ENCODE measurements at regions not wholly inside any gene's neighbourhood (a gene's known extent, or its start where the extent isn't known, plus 50 kb on each side); places are given as distances from the start of the nearest gene placed in this dataset.

DNA sequence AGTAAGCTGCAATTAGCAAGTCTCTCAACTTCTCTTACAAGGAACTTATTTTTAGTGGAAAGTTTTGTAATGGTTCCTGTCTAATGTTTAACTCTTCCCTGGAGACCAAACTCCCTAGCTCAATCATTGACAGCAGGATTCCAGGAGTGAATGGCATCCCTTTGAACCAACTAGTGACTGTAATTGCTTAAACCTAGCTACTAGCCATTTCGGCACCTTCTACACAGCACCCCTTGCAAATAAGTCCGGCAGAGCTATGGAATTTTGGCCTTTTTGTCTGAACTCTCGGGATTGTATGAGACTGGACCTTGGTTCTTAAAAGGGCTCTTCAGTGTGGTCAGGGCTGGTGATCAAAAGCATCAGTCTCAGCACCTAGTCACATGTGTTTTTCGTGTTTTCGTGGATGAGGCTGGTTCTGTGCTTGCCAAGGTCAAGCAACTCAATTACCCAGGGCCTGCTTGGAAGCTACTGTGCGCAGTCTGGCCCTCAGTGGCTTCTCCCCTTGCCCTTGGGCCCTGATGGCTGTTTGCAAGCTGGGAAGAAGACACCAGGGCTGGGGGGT is 135.3 kb upstream of the NEDD9 start:
- Histone ChIP-seq H3K4me3 (no peak overlapping the region), H3K27me3 (ENCODE audit: low read depth) (no peaks in the 10 kb centered on the region), H3K4me1 (peaks cover 3% of the 10 kb centered on the region; the same call in 1 of the 2 replicates), H3K36me3 (replicated peaks) (no peaks in the 10 kb centered on the region), H3K9me3 (no peaks in the 10 kb centered on the region)
- no peak for DNase-seq (ENCODE audit: low spot score in 2 of 2)
- in situ Hi-C loops (cut with MboI; ENCODE audit: low sequenced_read_pairs): no loop called here

DNA sequence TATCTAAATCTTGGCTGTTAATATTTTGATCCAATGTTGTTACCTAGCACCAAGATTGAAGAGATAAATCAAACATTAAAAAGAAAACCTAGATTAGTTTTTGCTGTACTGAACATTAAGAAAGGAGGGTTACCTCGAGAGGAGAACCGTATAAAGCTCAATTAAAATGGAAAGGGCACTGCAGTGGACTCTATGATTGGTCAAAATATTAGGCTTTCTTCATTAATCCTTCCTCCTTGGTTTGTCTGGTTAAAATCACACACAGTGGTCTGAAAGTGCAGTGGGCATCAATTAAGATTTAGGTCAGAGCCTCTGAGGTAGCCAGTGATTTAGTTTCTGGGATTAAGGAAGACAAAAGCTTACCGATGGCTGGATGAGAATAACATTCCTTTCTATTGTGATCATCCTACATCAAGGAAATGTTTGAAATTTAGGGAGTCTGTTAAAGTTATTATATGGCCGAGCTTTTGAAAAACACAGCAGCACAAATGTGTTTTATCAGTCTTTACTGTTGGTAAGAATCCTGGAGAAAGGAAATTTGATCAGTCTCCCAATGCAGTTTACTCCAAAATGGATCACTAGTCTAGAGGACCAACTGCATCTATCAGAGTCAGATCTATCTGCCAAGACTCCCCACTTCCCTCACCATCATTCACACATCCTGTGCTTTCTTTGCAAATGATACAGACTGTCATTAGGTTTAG is 134.6 kb upstream of the NEDD9 start:
- DNase-seq (ENCODE audit: low spot score in 2 of 2): peak in 1 of 2 experiments; percentile 42
- in situ Hi-C loops (cut with MboI; ENCODE audit: low sequenced_read_pairs): no loop called here
- peaks cover 3% of the 10 kb centered on the region; the same call in 1 of the 2 replicates for H3K4me1 ChIP-seq
- H3K36me3 ChIP-seq (replicated peaks): no peaks in the 10 kb centered on the region
- H3K27me3 ChIP-seq (ENCODE audit: low read depth): no peaks in the 10 kb centered on the region
- H3K4me3 ChIP-seq: no peak overlapping the region
- no peaks in the 10 kb centered on the region for H3K9me3 ChIP-seq

DNA sequence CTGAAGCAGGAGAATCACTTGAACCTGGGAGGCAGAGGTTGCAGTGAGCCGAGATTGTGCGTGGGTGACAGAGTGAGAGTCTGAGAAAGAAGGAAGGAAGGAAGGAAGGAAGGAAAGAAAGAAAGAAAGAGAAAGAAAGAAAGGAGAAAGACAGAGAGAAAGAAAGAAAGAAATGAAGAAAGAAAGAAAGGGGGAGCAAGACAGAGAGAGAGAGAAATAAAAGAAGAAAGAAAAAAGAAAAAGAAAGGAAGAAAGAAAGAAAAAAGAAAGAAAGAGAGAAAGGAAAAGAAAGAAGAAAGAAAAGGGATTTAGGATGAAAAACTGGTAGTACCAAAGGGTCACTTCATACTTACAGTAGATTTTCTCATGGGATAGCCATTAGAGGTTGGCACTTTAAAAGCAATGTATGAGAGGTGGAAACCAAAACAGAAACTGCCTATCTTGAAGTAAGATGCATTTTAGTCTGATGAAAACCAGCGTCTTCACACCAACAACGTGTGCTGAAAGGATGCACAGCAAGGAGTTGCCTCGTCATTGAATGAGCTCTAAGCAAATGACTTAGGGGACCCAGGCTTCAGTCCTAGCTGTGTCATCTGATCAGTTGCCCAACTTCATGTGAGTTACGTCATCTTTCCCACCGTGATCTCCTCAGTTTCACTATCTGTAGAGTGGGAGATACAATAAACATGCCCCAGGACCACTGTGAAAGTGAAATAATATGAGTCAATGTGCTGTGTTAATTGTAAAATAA is 133.9 kb upstream of the NEDD9 start:
- in situ Hi-C loops (cut with MboI; ENCODE audit: low sequenced_read_pairs): no loop called here
- Histone ChIP-seq H3K27me3 (ENCODE audit: low read depth) (no peaks in the 10 kb centered on the region), H3K9me3 (no peaks in the 10 kb centered on the region), H3K4me3 (no peak overlapping the region), H3K4me1 (peaks cover 3% of the 10 kb centered on the region; the same call in 1 of the 2 replicates), H3K36me3 (replicated peaks) (no peaks in the 10 kb centered on the region)
- DNase-seq (ENCODE audit: low spot score in 2 of 2): no peak

DNA sequence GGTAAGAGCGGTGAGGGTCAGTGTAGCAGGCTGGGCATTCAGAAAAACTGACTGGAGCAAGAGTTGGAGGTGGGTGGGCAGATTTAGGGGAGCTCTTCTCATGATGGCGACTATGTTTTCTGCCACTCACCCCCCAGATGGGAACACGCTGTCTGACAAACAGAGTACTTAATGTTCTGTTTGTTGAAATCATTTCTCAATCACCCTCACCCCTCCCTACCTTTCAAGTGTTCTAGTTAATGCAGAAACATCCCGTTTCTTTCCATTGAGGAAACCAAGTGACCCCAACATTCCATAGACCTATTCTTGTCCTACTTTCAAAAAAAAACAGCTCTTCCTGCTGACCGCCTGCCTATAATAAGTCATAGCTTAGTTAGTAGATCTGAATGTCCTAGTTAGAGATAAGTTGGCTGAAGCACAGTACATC is 132.5 kb upstream of the NEDD9 start:
- no peaks in the 10 kb centered on the region for H3K27me3 ChIP-seq (ENCODE audit: low read depth)
- in situ Hi-C loops (cut with MboI; ENCODE audit: low sequenced_read_pairs): no loop called here
- H3K4me1 ChIP-seq: peaks cover 3% of the 10 kb centered on the region; the same call in 1 of the 2 replicates
- no peaks in the 10 kb centered on the region for H3K36me3 ChIP-seq (replicated peaks)
- H3K9me3 ChIP-seq: no peaks in the 10 kb centered on the region
- H3K4me3 ChIP-seq: no peak overlapping the region
- DNase-seq (ENCODE audit: low spot score in 2 of 2): no peak

DNA sequence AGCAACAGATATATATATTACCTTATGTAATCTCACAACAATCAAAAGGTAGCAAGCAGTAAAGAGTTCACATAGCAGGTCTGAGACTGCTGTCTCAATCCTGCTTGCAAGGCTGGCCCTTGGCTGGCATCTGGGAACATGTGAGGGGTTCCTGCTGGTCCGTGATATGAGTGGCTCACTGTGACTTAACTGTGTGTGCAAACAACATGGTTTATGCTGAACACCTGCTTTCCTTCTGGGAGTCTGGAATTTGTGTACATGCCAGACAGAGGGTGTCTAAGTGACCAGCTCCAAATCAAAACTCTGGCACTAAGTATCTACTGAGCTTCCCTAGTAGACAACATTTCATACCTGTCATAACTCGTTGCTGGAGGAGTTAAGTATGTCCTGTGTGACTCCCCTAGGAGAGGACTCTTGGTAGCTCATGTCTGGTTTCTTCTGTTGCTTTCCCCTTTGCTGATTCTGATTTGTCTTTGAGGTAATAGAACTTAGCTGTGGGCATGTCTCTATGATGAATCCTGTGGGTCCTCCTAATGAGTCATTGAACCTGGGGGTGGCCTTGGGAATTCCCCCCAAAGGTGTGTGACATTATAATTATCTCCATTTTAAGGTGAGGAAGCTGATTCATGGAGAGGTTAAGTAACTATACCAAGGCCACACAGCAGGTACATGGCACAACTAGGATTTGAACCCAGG is 131.6 kb upstream of the NEDD9 start:
- Histone ChIP-seq H3K9me3 (no peaks in the 10 kb centered on the region; the same call in 1 of the 2 replicates), H3K36me3 (replicated peaks) (no peaks in the 10 kb centered on the region), H3K4me3 (no peak overlapping the region), H3K4me1 (peaks cover 3% of the 10 kb centered on the region; the same call in 1 of the 2 replicates), H3K27me3 (ENCODE audit: low read depth) (no peaks in the 10 kb centered on the region)
- in situ Hi-C loops (cut with MboI; ENCODE audit: low sequenced_read_pairs): no loop called here
- DNase-seq (ENCODE audit: low spot score in 2 of 2): no peak

DNA sequence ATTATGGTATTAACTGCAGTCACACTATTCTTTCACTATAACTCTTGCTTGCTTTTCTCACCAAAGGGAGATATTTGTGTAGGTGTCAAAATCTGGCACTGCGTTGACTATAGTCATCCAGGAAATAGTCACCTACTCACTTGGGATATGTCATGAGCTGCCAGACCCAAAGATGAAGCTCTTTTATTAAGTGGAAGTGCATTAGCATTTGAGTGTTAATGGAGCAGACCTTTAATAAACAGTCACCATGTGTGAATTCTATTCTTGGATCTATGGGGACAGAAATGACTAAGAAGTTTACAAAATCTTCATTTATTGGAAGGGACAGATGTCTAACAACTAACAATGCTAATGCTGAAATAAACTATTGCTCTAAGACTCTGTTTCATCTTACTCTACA is 130.1 kb upstream of the NEDD9 start:
- H3K4me3 ChIP-seq: no peak overlapping the region
- no peak for DNase-seq (ENCODE audit: low spot score in 2 of 2)
- H3K27me3 ChIP-seq (ENCODE audit: low read depth): no peaks in the 10 kb centered on the region
- H3K9me3 ChIP-seq: no peaks in the 10 kb centered on the region; the same call in 1 of the 2 replicates
- in situ Hi-C loops (cut with MboI; ENCODE audit: low sequenced_read_pairs): no loop called here
- H3K4me1 ChIP-seq: peaks cover 3% of the 10 kb centered on the region; the same call in 1 of the 2 replicates
- no peaks in the 10 kb centered on the region for H3K36me3 ChIP-seq (replicated peaks)

DNA sequence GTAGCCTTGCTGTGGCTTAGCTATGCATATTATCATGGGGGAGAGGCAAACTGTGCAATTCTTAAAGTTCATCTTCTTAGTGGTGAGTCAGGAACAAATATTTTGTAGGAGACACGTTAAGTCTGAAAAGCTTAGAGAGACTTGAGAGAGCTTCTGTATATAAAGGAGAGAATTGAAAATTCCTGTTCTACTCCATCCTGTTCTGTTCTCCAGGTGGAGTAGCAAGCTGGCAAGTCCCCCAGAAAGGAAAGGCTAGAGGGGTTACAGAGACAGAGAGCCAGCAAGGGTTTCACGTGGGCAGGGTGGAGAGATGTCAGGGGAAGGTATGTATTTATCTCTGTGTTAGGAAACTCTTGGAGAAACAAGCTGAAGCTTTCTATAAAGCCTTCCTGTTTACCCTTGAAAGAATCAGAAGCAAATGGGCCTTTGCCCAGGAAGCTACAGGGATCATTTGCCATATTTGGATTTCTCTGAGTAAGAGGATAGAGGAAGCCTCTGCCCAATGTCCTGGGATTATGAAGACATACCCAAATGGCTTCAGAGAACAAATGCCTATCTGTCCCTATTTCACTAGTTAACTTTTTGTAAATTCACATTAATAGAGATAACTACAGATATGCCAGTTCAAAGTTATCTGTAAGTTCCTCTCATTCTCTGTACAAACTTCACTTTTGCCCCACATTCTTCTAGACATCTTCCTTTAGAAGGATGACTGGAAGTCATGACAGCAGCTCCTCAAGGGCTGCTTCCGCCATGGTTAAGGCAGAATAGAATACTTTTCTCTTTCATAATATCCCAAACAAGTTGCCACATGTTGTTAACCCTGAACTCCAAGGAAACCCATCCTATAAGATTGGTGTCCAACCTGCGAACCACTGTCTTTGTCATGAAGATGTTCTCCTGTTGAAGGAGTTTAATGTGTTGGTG is 126.7 kb upstream of the NEDD9 start:
- Histone ChIP-seq H3K36me3 (replicated peaks) (no peaks in the 10 kb centered on the region), H3K4me3 (no peak overlapping the region), H3K9me3 (no peaks in the 10 kb centered on the region; the same call in 1 of the 2 replicates), H3K4me1 (peaks cover 4% of the 10 kb centered on the region), H3K27me3 (ENCODE audit: low read depth) (no peaks in the 10 kb centered on the region)
- no peak for DNase-seq (ENCODE audit: low spot score in 2 of 2)
- in situ Hi-C loops (cut with MboI; ENCODE audit: low sequenced_read_pairs): no loop called here

DNA sequence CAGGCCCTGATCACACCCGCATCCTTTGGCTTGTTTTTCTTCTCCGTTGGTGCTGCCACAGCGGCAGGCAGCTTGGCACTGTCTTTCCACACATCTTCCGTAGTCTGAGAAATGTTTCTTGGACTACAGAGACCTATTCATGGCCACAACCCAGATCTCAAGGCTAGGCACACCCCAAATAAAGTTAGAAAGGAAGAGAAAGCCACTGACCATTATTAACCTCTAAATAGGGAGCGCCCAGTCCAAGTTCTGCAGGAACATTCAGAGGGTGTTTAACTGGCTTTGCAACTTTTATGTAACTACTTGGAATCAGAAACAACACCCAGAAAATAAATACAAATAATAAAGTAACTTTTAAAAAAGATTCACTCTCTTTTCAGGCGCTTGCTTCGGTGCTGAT is 124.8 kb upstream of the NEDD9 start:
- no peaks in the 10 kb centered on the region for H3K27me3 ChIP-seq (ENCODE audit: low read depth)
- in situ Hi-C loops (cut with MboI; ENCODE audit: low sequenced_read_pairs): no loop called here
- H3K36me3 ChIP-seq (replicated peaks): no peaks in the 10 kb centered on the region
- no peak for DNase-seq (ENCODE audit: low spot score in 2 of 2)
- no peaks in the 10 kb centered on the region; the same call in 1 of the 2 replicates for H3K9me3 ChIP-seq
- H3K4me3 ChIP-seq: no peak overlapping the region
- H3K4me1 ChIP-seq: peaks cover 12% of the 10 kb centered on the region

DNA sequence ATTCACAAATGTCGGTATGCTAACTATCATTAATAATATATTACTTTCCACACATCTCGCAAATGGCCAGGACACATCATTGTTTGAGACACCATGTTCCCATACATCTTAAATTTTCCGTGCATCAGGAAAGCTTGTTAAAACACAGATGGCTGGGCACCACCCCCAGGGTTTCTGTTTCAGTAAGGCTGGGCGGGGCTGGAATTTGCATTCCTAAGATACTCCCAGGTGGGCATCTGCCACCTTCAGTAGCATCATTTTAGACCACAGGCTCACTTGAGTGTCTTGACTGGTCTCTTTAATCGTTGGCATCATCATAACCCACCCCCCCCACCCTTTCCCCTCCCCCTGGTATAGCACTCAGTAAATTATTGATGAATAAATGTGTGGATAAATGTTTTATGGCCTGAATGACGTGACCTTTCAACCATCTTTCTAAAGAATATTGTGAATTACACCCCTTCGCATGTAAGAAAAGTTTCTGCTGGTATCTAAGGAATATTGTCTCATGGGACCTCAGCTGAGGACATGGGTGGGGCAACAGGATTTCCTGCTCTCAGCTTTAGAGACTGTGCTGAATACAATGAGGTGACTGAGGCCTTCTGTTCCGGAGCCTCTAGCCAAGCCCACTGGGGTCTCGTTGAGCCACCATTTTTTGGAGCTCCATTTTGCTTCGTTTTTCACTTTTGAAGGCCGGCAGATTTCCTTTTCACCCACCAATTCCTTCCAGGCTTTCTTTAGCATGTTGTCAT is 124.1 kb upstream of the NEDD9 start:
- no peaks in the 10 kb centered on the region for H3K27me3 ChIP-seq (ENCODE audit: low read depth)
- no peaks in the 10 kb centered on the region for H3K36me3 ChIP-seq (replicated peaks)
- no peaks in the 10 kb centered on the region; the same call in 1 of the 2 replicates for H3K9me3 ChIP-seq
- in situ Hi-C loops (cut with MboI; ENCODE audit: low sequenced_read_pairs): no loop called here
- H3K4me3 ChIP-seq: no peak overlapping the region
- DNase-seq (ENCODE audit: low spot score in 2 of 2): no peak
- H3K4me1 ChIP-seq: peaks cover 12% of the 10 kb centered on the region

DNA sequence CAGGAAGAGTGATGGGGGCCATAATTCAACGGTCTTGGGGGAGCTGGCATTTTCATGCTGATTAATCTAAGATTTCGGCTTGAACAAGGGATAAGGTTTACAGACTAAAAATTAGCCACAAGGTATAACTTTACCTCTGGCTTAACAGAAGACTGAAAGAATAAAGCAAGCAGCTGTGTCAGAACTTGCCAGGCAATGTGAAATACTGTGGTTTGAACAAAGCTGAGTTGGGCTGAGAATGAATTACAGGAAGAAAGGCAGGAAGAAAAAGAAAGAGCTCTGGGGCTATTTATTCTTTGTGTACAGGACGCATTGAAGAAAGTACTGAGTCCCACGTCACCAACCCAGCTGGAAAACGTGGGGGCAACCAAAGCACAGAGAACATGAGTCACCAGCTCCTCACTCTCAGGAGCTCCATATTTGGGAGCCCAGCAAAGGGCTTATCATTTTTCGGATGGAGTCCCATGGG is 121.5 kb upstream of the NEDD9 start:
- no peaks in the 10 kb centered on the region for H3K36me3 ChIP-seq (replicated peaks)
- peak; percentile 20 to 32 for DNase-seq (ENCODE audit: low spot score in 2 of 2)
- peaks cover 15% of the 10 kb centered on the region for H3K4me1 ChIP-seq

DNA sequence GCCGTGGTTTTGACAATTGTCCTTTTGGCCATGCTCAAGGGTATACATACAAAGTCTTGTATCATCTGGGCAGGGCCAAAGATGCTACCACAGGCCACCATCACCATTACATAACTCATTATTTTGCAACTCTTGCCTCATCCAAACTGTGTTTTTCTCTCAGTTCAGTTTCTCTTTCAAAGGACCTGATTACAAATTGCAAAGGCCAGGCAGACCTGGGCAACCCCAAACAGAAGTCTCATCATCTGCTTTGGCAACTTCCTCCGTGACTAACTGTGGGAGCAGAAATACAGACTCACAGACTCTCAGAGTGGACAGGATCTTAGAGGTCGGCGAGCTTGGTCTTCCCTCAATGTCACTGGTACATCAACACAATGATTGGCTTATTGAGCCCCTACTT is 117.8 kb upstream of the NEDD9 start:
- no peaks in the 10 kb centered on the region for H3K36me3 ChIP-seq (replicated peaks)
- no peaks in the 10 kb centered on the region for H3K9me3 ChIP-seq
- H3K4me3 ChIP-seq: no peak overlapping the region
- no peaks in the 10 kb centered on the region for H3K27me3 ChIP-seq (ENCODE audit: low read depth)
- DNase-seq (ENCODE audit: low spot score in 2 of 2): no peak
- H3K4me1 ChIP-seq: peaks cover 15% of the 10 kb centered on the region
- in situ Hi-C loops (cut with MboI; ENCODE audit: low sequenced_read_pairs): no loop called here

More for the DNA sequence above, 121.5 kb upstream of the NEDD9 start:
- in situ Hi-C loops (cut with MboI; ENCODE audit: low sequenced_read_pairs): no loop called here
- H3K4me3 ChIP-seq: no peak overlapping the region
- H3K9me3 ChIP-seq: no peaks in the 10 kb centered on the region
- H3K27me3 ChIP-seq (ENCODE audit: low read depth): no peaks in the 10 kb centered on the region

DNA sequence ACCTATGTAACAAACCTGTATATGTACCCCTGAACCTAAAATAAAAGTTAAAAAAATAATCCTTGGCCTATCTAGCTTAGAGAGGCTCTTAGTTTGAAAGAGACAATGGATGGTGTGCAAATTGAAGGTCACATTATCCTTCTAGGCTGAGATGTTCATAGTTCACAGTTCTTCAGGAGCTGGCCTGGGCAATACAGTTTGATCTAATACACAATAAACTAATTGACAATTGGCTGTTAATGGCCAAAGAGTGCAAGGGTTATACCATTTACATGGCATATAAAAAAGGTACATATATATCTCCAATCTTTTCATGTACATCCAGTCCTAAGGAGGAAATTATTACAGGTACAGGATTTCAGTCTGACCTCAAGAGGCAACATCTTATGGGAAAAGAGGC is 117.4 kb upstream of the NEDD9 start:
- DNase-seq (ENCODE audit: low spot score in 2 of 2): no peak
- Histone ChIP-seq H3K9me3 (no peaks in the 10 kb centered on the region), H3K27me3 (ENCODE audit: low read depth) (no peaks in the 10 kb centered on the region), H3K4me3 (no peak overlapping the region), H3K36me3 (replicated peaks) (no peaks in the 10 kb centered on the region), H3K4me1 (peaks cover 15% of the 10 kb centered on the region)
- in situ Hi-C loops (cut with MboI; ENCODE audit: low sequenced_read_pairs): no loop called here

Data from HAP-1 (cell line).